GM19035 (cell line): ENCODE measurements at regions not wholly inside any gene's neighbourhood (a gene's known extent, or its start where the extent isn't known, plus 50 kb on each side); places are given as distances from the start of the nearest gene placed in this dataset.

Experiments used
- ATAC-seq: cut with Tn5 transposase; IDR thresholded peaks from one replicate; pipeline ENCODE4 v1.9.1; 2021; ENCODE audit not compliant: unreplicated experiment

DNA sequence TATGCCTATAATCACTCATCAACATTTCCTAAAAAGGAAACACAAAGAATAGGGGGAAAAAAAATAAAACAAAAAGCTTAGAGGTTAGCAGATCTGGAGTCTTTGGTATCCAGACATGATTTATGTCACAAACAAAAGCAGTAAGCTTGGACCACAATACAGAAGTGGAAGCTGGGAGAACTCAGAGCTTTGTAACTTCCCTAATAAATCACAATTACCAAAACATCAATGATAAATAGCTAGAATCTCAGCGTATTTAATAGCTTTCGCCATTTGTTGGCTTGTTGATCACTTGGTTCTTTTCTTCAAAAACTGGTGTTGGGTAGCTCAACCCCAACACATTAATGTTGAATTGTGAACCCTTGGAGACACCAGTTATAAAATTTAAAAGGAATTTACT lies 392.5 kb downstream of the IRS1 start:
- ATAC-seq: no peak

DNA sequence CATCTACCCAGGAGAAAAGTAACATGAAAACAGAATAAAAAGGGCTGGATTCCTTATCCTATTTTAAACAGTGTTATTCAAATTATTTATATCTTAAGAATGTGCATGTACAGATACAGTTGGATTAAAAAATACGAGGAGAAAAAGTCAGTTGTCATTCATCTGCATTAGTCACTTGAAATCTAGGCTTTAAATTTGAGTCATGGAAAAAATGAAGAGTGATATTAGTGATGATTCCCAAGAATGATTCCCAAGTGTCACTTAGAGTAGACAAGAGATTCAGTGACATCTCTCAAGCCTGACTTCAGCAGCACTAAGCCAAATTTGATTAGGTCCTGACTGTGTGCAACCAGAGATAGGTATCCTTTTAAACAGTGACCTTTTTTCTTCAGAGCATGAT lies 394.2 kb downstream of the IRS1 start:
- ATAC-seq: no peak

DNA sequence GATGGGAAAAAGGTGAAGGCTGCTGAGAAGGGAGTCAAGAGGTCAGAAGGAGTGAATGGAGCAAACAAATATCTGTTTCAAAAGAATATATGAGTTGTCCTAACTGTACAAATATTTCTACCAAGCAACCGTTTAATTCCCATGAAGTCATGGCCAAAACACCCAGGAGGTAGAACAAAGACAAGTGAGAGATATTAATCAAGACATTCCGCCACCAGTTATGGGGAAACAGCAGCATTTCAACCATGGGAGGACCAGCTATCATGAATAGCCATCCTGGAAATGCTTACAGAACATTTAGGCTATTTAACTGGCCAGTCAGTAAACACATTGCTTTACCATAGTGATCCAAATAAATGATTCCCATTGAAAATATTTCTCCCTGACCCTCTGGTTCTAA lies 396.3 kb downstream of the IRS1 start:
- no peak for ATAC-seq

DNA sequence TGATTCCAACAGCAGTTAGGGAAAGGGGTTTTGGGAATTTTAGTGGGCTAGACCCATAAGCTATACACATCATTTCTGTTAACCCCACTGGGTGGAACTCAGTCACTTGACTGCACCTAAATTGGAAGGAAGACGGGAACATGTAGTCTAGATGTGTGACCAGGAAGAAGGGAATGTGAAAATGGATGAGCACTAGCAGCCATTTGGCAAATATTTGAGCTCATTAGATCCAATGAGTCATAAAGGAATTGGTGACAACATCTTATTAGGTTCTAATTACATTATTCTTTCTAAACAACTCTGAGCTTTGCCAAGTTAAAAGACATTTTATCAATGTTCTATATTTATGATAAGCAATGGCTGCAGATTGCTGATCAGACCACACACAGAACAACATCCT lies 400.6 kb downstream of the IRS1 start:
- ATAC-seq: no peak

DNA sequence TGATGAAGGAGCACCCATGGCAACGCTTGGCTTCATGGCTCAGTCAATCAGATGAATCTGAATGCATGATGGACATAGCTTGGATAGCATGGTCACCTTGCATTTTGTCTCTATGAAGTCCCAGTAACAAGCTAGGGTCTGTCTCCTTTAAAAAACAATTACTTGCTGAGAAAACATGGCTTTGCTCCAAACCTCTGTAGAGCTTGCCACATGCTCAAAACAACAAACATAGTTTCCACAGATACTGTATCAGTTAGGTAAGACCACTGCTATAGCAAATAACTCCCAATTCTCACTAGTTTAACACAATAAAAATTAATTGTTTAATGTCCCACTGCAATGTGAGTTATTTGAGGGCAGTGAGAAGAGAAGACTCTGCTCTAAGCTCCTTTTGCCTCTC lies 401.0 kb downstream of the IRS1 start:
- no peak for ATAC-seq

DNA sequence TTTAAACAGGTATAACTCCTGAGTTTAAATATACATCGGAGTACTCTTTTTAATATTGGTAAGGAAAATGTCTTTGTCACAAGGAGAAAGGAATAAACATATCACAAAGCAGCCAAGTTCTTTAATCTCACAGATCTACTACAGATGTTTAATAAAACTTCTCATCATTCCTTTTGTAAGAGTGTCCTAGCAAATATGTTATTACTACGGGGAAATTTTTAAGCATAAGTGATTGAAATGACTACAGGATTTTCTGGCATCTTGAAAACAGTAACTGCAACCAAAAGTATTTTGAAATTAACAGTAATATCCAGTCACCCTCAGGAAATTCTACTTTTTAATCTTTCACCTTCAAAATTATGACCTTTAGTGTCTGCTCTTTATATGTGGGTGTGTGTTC lies 403.1 kb downstream of the IRS1 start:
- ATAC-seq: no peak

DNA sequence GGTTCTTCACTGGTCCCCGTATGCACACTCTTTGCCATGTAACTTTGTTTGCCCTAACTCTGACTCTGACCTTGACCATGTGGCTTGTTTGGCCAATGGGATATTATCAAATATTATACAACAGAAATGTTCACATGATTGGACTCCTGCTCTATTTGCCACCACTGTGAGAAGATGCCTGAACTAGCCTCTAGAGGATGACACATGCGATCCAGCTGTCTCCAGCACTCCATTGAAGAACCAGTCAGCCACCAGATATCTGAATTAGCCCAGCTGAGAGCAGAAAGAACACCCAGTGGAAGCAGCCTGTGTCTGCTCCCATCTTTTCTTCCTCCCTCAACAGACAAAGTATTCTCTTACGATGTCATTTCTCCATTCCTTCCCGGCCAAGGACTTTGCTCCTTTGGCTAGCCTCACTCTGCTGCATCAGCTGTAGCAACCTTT lies 412.1 kb downstream of the IRS1 start:
- no peak for ATAC-seq

DNA sequence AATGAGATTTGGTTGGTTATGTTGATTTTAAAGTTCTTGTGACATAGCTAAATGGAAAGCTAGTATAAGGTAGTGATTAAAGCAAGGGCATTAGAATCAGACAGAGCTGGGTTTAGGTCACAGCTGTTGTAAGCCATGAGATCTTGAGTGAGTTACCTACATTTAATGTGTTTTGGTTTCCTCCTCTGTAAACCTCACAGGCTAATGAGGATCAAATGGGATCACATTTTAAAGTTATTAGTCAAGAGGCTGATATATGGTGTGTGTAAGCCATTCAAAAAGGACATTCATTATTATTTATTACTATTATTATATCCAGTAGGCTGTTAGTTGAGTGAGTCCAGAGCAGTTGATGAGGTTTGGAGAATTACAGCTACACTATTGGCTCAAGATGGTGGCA lies 416.2 kb downstream of the IRS1 start:
- ATAC-seq: no peak

DNA sequence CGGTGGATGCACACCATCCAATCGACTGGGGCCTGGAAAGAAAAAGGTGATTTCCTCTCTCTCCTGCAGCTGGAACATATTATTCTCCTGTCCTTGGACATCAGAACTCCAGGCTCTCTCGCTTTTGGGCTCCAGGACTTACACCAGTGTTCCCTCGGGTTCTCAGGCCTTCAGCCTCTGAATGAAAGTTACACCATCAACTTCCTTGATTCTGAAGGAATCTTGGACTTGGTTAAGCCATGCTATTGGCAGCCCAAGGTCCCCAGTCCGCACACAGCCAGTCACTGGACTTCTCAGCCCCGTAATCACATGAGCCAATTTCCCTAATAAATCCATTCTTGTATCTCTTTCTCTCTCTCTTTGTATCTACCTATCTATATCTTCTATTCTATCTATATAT lies 418.9 kb downstream of the IRS1 start:
- ATAC-seq: no peak

DNA sequence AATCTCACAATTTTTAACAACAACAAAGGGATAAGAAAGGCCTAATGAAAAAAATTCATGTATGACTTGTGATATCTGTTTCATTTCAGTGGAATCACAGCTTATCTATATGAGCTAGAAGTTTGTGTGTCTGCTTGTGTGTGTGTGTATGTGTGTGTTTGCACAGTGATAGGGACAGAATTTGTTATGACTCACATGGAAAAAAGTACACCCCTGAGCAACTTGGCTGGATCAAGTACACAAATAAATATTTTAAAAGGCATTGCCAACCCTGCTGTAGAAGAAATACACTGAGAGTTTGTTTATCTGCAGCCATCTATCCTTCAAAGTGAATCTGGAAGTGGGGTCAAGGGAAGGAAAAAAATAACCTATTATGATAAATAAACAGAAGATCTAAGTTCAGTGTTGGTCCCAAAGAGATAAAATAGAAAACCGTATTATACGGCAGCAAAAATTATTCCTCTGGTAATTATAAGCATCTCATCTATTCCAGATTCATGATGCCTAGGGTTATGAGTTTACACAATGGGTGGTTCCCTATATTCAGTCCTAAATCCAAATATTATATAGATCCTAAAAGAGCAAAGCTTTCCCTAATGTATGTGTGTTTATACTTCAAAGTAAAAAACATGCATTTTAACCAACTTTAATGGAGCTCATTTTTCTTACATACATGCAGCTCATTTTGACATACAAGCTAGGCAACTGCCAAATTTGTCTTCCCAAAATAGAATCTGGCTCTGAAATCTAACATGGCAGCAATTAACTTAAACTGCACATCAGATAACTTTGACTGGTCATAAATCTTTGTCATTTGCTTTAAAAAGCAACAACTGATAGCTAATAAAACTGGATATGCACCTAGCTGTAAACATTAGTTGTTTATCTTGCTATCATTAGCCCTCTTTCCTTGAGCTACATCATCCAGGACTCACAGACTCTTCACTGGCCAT lies 420.6 kb downstream of the IRS1 start:
- no peak for ATAC-seq

DNA sequence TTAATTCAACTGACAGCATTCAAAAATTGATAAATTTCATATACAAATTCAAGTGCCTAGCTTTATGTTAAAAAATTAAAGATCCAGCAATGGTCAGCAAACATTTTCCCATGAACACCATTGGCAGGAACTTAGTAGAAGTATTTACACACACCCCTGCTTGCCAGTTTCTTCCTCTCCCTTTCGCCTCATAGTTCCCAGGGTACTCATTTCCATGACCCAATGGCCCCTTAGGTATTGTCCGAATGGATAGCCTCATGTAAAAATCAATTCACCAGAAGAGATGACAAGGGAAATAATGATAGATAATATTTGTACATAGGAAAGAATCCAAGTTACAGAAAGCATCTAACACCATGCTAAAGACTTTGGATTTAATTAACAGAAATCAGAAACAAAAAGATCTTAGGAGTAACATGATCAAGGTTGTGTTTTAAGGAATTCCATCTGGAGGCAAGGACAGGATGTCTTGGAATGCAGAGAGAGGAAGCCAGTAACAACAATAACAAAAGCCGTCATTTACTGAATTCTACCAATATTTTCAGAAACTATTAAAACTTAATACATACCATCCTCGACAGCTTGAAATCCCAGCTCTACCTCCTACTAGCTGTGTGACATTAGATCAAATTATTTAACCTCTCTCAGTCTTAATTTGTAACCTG lies 423.0 kb downstream of the IRS1 start:
- no peak for ATAC-seq

DNA sequence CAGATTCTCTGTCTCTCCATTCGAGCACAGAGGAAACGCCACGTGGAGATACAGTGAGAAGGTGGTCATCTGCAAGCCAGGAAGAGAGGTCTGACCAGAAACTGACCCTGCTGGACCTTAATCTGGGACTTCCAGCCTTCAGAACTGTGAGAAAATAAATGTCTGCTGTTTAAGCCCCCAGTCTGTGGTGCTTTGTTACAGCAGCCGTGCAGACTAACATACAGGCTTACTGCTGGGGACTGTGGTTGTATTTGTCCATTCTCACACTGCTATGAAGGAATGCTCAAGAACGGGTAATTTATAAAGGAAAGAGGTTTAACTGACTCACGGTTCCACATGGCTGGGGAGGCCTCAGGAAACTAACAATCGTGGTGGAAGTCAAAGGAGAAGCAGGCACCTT lies 432.7 kb downstream of the IRS1 start:
- ATAC-seq: no peak

DNA sequence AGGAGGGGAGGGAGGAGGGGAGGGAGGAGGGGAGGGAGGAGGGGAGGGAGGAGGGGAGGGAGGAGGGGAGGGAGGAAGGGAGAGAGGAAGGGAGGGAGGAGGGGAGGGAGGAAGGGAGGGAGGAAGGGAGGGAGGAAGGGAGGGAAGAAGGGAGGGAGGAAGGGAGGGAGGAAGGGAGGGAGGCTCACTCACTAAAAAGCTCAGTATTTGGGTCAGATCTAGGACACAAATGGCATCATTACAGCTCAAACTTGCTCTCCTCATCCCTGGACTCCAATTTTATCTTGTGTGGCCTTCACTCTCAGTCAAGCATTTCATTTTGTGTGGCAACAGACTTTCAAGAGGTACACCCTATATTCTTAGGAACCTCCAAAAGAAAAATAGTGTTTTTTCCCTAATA lies 435.4 kb downstream of the IRS1 start:
- ATAC-seq: no peak

DNA sequence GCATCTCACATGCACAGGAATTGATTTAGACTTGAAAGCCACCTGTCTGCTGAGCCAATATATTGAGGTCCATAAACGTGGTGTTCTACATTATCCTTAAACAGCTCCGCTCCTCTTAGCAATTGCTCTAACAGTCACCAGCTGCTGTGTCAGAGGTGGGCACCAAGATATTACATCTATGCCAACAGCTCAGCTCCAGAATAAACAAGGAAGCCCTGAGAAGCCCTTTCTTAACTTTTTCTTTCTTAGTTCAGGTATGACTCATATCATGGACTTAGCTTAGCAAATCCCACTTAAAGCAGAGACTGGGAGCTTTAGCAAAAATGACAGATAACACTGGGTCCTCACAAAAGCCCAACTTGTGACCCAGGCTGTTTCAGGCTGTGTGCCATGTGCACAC lies 436.6 kb downstream of the IRS1 start:
- ATAC-seq: no peak

DNA sequence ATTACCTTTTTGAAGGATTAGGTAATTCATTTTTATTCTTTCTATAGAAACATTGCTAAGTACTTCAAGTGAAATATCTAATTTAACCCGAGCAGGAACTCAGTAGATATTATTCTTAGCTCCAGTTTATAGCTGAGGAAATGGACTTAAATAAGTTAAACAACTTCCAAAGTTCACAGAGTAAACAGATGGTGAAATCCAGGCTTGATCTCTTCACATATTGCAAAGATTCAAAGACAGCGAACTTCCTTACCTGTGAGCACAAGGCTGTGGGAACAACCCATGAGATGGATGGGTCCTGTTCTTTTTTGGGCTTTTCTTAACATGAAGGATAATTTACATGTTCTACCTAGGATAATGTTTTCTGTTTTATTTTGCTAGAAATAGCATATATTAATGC lies 439.0 kb downstream of the IRS1 start:
- no peak for ATAC-seq

DNA sequence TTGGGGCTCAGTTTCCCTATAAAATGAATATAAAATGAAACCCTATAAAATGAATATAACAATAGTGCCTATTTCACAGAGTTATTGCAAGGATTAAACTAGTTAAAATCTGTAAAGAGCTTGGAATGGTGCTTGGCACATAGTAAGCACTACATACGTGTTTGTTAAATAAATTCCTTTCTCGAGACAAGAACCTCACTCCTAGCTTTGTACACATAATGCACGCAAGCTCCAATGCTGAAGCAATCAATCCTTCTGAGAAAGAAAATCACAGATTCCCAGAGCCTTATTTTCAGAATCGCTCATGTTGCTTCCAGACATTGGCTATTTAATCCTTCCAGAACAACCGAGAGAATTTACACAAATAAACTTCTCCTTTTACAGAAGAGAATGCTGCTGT lies 440.9 kb downstream of the IRS1 start:
- no peak for ATAC-seq

DNA sequence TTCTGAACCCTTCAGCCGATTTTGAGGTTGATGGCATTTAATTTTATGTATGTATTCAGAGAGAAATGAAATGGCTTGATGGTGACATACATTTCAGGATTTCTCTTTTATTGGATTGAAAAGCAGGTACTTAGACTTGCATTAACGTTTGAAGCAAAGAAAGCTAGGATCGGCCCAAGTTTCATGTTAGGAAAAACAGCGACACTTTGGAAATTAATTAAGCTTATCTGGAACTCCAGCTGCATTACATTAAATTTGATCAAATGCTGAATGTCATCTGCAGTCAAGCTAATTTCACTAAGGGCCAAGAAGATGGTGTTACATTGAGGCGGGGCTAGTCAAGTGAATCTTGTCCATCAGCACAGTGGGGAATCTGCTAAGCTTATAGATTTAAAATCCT lies 441.8 kb downstream of the IRS1 start:
- ATAC-seq: no peak

DNA sequence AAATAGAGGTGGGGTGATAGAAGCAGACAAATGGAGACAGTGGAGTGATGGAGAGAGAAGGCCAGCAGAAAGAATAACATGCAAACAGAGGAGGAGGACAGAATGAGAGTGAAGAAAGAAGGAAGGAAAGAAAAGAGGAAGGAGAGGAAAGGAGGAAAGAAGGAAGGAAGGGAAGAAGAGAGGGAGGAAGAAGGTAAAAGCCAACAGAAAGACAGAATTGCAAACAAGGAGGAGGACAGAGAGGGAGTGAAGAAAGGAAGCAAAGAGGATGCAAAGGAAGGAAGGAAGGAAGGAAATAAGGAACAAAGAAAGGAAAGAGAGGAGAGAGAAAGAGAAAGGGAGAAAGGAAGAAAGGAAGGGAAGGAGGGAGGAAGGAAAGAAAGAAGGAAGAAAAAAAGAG lies 444.0 kb downstream of the IRS1 start:
- no peak for ATAC-seq

DNA sequence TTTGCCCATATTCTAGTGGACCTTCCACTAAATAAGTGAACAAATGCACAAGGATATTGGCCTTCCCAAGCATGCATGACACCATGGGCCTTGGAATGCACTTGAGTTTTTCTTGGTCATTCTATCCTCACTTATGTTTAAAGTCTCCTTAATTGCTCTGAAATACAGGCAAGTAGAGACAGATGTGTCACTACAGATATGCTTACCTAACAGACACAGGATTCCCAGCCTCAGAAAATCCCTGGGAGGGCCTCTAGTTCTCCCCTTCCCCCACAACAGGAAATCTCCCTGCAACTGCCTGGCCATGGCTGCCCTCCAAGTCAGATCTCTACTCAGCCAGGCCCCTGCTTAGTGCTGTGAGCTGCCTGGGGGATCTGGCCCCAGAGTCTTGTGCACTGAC lies 445.2 kb downstream of the IRS1 start:
- no peak for ATAC-seq

DNA sequence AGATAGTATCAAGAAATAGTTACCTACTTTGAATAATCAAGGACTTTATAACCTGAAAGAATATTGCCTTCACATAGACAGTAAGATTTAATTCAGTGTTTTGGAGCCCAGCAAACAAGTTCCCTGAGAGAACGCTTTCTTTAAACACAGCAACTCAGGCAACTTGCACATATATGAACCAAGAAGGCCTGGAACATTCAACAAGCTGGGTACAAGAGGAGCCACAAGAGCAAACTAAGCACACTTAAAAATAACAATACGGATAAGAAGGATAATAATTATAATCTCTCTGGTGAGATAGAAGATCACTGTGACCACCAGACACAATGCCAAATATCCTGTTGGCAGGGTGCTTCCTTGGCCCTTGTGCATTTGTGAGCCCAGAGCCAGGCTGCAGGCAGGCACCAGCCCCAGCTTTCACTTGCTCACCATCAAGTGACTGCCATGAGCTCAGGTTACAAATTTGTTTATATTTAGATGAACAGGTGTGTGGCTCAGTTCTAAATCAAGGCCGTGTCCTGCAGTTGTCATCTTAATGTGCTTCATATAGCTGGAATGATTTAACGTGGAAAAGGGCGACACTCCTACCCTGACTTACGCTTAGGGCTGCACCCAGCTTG lies 446.6 kb downstream of the IRS1 start:
- ATAC-seq: no peak

DNA sequence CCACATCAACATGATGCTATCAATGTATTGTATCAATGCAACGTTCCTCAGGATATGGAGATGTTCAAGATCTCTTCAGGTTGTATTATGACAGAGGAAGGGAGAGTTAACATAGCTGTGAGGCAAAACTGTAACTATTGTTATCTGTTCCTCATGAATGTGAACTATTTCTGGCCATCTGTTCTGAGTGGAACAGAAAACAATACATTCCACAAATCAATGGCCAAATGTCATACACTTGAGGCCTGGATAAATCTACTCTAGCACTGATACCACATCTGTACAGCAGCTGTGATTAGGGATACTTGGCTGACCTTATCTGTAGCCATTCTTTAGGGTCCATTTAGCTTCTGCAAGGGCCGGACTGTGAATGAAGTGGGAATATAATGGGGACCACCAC lies 447.9 kb downstream of the IRS1 start:
- no peak for ATAC-seq

DNA sequence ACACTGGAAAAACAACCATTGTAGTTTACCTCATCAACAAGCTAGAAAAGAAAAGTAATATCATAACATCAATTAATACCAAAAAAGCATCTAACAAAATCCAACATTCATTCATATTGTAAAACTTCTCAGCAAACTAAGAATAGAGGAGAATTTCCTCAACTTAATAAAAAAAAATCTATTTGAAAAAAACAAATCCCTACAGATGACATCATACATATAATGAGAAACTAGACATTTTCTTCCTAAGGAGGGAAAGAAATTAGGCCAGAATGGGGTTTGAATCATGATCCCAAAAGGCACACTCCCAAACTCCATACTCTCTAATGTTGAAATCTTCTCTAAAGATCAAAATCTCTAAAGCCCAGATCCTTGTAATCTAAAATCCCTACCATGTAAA lies 460.0 kb downstream of the IRS1 start:
- ATAC-seq: no peak
